Ascending aorta (tissue), 2 donors: ENCODE measurements at regions not wholly inside any gene's neighbourhood (a gene's known extent, or its start where the extent isn't known, plus 50 kb on each side); places are given as distances from the start of the nearest gene placed in this dataset.

Source experiments
- DNase-seq, 2 donors: peaks; one replicate each; pipeline ENCODE4 v3.0.0-alpha.2; 2019; ENCODE audit warnings: low spot score in 2 of 2
- H3K27ac ChIP-seq, 2 donors: fragments of 200-600 bp; sonication (generic); one replicate each; pipeline ENCODE4 v1.5.1; 2016 to 2017; ENCODE audit warnings: mild to moderate bottlenecking in 1 of 2
- H3K27me3 ChIP-seq: fragments of 200-600 bp; sonication (generic); one replicate; pipeline ENCODE4 v1.5.1; 2017
- H3K36me3 ChIP-seq, 2 donors: fragments of 200-600 bp; sonication (generic); one replicate each; pipeline ENCODE4 v1.5.1; 2016
- H3K4me1 ChIP-seq, 2 donors: fragments of 200-600 bp; sonication (generic); one replicate each; pipeline ENCODE4 v1.5.1; 2016 to 2017; ENCODE audit warnings: mild to moderate bottlenecking in 1 of 2
- H3K4me3 ChIP-seq, 2 donors: fragments of 200-600 bp; sonication (generic); one replicate each; pipeline ENCODE4 v1.5.1; 2016 to 2017; ENCODE audit warnings: mild to moderate bottlenecking in 1 of 2
- H3K9me3 ChIP-seq, 2 donors: fragments of 200-600 bp; sonication (generic); one replicate each; pipeline ENCODE4 v1.5.1; 2016
- intact Hi-C: fragments of 100-400 bp; cut with DNase I; formaldehyde crosslinking; loops from one replicate; pipeline ENCODE4 v1.15.1; 2023
- TF ChIP-seq, protein P1 (sequence below), 3 experiments: fragments of 200-600 bp in 2 of 3; fragments of 450-650 bp in 1 of 3; sonication (generic) in 2 of 3; IDR thresholded peaks; one replicate each; pipeline ENCODE4 v1.5.1; 2016 to 2019; ENCODE audit warnings: antibody characterized with exemption in 3 of 3, mild to moderate bottlenecking in 1 of 3, moderate library complexity in 1 of 3

DNA sequence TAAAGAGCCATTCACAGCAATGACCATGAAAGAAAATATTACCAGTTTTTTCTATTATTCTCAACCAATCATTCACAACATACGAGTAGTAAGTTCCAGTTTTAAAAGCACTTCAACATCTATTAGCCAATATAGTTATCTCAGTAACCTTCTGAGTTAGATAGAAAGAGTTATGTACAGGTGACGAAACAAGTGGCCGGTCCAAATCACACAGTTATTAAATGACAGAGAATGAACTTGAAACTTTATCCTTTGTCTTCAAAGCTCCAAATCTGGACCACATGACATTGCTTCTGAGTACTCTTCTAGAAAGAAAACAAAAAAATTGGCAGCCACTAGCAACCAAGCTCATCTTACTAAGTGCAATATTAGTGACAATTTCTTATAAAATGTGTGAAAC lies 393.8 kb downstream of the OMA1 start:
- H3K27ac ChIP-seq, result no peak overlapping the region
- intact Hi-C loops, result no loop called here
- no peaks in the 10 kb centered on the region for H3K4me1 ChIP-seq
- TF ChIP-seq, protein P1, sequence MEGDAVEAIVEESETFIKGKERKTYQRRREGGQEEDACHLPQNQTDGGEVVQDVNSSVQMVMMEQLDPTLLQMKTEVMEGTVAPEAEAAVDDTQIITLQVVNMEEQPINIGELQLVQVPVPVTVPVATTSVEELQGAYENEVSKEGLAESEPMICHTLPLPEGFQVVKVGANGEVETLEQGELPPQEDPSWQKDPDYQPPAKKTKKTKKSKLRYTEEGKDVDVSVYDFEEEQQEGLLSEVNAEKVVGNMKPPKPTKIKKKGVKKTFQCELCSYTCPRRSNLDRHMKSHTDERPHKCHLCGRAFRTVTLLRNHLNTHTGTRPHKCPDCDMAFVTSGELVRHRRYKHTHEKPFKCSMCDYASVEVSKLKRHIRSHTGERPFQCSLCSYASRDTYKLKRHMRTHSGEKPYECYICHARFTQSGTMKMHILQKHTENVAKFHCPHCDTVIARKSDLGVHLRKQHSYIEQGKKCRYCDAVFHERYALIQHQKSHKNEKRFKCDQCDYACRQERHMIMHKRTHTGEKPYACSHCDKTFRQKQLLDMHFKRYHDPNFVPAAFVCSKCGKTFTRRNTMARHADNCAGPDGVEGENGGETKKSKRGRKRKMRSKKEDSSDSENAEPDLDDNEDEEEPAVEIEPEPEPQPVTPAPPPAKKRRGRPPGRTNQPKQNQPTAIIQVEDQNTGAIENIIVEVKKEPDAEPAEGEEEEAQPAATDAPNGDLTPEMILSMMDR (IDR thresholded peaks at IDR 0.05), result no peak
- no peak overlapping the region for H3K4me3 ChIP-seq
- no peaks in the 10 kb centered on the region for H3K36me3 ChIP-seq
- no peaks in the 10 kb centered on the region for H3K9me3 ChIP-seq
- no peaks in the 10 kb centered on the region for H3K27me3 ChIP-seq
- no peak for DNase-seq

- no peak for DNase-seq
- no peaks in the 10 kb centered on the region for H3K27me3 ChIP-seq
- H3K4me1 ChIP-seq, result no peaks in the 10 kb centered on the region
- no peak overlapping the region for H3K4me3 ChIP-seq
- H3K9me3 ChIP-seq, result no peaks in the 10 kb centered on the region
- no peaks in the 10 kb centered on the region for H3K36me3 ChIP-seq
- intact Hi-C loops, result no loop called here
- no peak overlapping the region for H3K27ac ChIP-seq
- TF ChIP-seq, protein P1 (IDR thresholded peaks at IDR 0.05), result no peak
Measured at GRCh38 chr1:58149271-58149812, 397.2 kb downstream of the OMA1 start.

DNA sequence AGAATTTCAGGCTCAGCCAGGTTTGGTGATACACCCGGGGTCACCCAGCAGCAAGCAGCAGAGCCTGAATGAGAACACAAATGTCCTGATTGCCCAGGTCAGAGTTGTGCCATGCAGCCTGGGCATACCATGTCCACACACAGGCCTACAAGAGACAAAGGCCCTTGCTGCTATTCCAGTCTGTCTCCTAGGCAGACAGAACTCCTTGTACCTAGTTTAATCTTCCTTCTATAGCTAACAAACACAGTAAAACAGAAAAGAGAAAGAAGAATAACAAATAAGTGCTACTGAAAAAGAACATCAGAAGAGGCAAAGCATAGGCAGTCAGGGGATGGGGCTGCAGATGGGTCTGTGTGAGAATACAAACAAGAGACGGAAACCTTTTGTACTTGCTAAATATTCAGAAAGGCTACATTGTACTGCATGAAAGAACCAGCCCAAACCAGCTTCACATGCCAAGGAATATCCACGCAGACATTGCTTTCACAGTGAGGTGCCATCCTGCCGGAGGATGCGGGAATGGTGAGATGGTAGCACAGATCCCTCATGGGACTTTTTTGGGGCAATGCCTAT lies 401.7 kb downstream of the OMA1 start:
- DNase-seq, result no peak
- Histone ChIP-seq H3K27ac (no peak overlapping the region), H3K36me3 (no peaks in the 10 kb centered on the region), H3K9me3 (no peaks in the 10 kb centered on the region), H3K4me3 (no peak overlapping the region), H3K4me1 (no peaks in the 10 kb centered on the region), H3K27me3 (no peaks in the 10 kb centered on the region)
- TF ChIP-seq, protein P1 (IDR thresholded peaks at IDR 0.05), result no peak
- intact Hi-C loops, result no loop called here

DNA sequence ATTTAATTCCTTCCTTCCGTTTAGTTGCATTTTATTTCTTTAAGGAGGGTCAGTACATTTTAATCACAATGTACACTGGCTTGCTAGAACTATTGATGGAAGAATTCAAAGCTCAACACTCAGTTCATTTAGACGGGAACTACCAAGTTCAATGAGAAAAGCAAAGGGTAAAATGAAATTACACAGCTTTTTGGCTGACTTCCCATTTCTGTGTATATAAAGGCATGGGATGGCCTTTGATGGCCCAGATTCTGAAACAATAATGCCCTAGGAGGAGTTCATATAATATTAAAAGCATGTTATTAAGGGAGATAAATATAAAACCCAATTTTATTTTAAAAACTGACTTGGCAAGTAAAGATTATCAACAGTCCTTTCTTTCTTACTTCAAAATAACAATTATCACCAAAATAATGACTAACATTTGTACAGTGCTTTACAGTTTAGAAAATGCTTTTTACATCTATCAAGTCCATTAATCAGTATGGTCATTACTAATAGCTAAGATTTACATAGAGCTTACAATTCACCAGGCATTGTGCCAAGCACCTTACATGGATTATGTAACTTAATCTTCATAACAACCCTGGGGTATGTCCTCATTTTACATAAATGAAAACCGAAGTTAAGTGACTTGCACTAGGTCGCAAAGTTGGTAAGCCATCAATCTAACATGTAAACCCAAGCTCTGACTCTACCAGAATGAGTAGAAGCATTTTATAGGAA lies 402.4 kb downstream of the OMA1 start:
- H3K4me3 ChIP-seq, result no peak overlapping the region
- no peaks in the 10 kb centered on the region for H3K4me1 ChIP-seq
- TF ChIP-seq, protein P1 (IDR thresholded peaks at IDR 0.05), result no peak
- no peaks in the 10 kb centered on the region for H3K9me3 ChIP-seq
- DNase-seq, result no peak
- no peaks in the 10 kb centered on the region for H3K36me3 ChIP-seq
- intact Hi-C loops, result no loop called here
- H3K27ac ChIP-seq, result no peak overlapping the region
- no peaks in the 10 kb centered on the region for H3K27me3 ChIP-seq

GRCh38 chr1:58136387-58136786 lies 410.1 kb downstream of the OMA1 start:
- no peak overlapping the region for H3K27ac ChIP-seq
- peaks cover 0 to 3% of the 10 kb centered on the region in 2 donors for H3K9me3 ChIP-seq
- DNase-seq, result no peak
- TF ChIP-seq, protein P1 (IDR thresholded peaks at IDR 0.05), result no peak
- no peak overlapping the region for H3K4me3 ChIP-seq
- H3K27me3 ChIP-seq, result no peaks in the 10 kb centered on the region
- no peaks in the 10 kb centered on the region for H3K36me3 ChIP-seq
- intact Hi-C loops, result no loop called here
- no peaks in the 10 kb centered on the region for H3K4me1 ChIP-seq
